Rectal smooth muscle tissue (tissue), 1 donor: ENCODE measurements at regions not wholly inside any gene's neighbourhood (a gene's known extent, or its start where the extent isn't known, plus 50 kb on each side); places are given as distances from the start of the nearest gene placed in this dataset.

Experiments
- H3K27ac ChIP-seq: one replicate; pipeline ENCODE4 v1.7.0; 2013; ENCODE audit warnings: low read depth, low read length, inconsistent platforms
- H3K27me3 ChIP-seq: one replicate; pipeline ENCODE4 v1.7.0; 2013; ENCODE audit warnings: low read length; ENCODE audit not compliant: control insufficient read depth, insufficient read depth
- H3K36me3 ChIP-seq: one replicate; pipeline ENCODE4 v1.7.0; 2013; ENCODE audit warnings: low read length; ENCODE audit not compliant: control insufficient read depth, insufficient read depth
- H3K4me1 ChIP-seq: one replicate; pipeline ENCODE4 v1.7.0; 2013; ENCODE audit warnings: low read length; ENCODE audit not compliant: control insufficient read depth, insufficient read depth
- H3K4me3 ChIP-seq: one replicate; pipeline ENCODE4 v1.7.0; 2013; ENCODE audit warnings: low read length
- H3K9ac ChIP-seq: one replicate; pipeline ENCODE4 v1.7.0; 2013; ENCODE audit warnings: low read length

DNA sequence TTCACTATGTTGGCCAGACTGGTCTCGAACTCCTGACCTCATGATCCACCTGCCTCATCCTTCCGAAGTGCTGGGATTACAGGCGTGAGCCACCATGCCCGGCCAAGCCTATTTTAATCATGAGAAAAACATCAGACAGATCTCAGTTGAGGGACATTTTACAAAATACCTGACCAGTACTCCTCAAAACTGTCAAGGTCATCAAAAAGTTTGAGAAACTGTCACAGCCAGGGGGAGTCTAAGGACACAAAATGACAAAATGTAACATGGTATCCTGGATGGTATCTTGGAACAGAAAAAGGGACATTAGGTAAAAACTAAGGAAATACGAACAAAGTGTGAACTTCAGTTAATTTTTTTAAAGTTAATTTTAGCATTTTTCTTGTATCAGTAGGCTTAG, 219.8 kb upstream of the PPP1R3A start:
- no peak overlapping the region for H3K4me3 ChIP-seq

GRCh38 chr7:114133717-114134116, 214.9 kb upstream of the PPP1R3A start:
- Histone ChIP-seq H3K4me3 (no peak overlapping the region), H3K27me3 (no peaks in the 10 kb centered on the region), H3K4me1 (no peaks in the 10 kb centered on the region)

More for the DNA sequence above, 219.8 kb upstream of the PPP1R3A start:
- Histone ChIP-seq H3K27me3 (no peaks in the 10 kb centered on the region), H3K36me3 (no peaks in the 10 kb centered on the region), H3K4me1 (no peaks in the 10 kb centered on the region), H3K27ac (no peak overlapping the region), H3K9ac (no peak overlapping the region)

GRCh38 chr7:114130866-114131265, 212.1 kb upstream of the PPP1R3A start:
- H3K4me1 ChIP-seq = no peaks in the 10 kb centered on the region
- no peaks in the 10 kb centered on the region for H3K36me3 ChIP-seq
- H3K27me3 ChIP-seq = no peaks in the 10 kb centered on the region
- no peak overlapping the region for H3K9ac ChIP-seq
- no peak overlapping the region for H3K4me3 ChIP-seq
- no peak overlapping the region for H3K27ac ChIP-seq

More at GRCh38 chr7:114133717-114134116, 214.9 kb upstream of the PPP1R3A start:
- H3K27ac ChIP-seq = no peak overlapping the region
- H3K36me3 ChIP-seq = no peaks in the 10 kb centered on the region
- no peak overlapping the region for H3K9ac ChIP-seq

DNA sequence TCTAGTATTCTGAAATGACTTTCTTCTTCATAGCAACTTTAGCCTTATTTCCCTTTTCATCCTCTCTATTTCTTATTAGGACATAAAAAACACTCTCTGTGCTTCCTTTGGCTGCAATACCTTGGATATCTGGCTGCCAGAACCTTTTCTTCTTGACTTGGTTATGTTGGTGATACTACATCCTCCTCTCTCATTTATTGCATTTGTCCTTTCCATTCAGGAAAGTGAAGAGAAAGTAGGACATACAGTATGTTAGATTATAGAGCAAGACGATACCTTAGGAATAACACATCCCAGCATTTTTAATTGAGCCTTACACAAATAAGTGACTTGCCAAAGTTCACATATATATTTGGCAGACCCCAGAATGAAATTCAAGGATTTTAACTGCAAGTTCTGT, 210.1 kb upstream of the PPP1R3A start:
- Histone ChIP-seq H3K27ac (no peak overlapping the region), H3K36me3 (no peaks in the 10 kb centered on the region), H3K27me3 (no peaks in the 10 kb centered on the region), H3K4me1 (no peaks in the 10 kb centered on the region), H3K9ac (no peak overlapping the region), H3K4me3 (no peak overlapping the region)

- Histone ChIP-seq H3K9ac (no peak overlapping the region), H3K4me1 (no peaks in the 10 kb centered on the region), H3K27me3 (no peaks in the 10 kb centered on the region), H3K4me3 (no peak overlapping the region), H3K27ac (no peak overlapping the region), H3K36me3 (no peaks in the 10 kb centered on the region)
These were observed 207.3 kb upstream of the PPP1R3A start for GRCh38 chr7:114126095-114126494.

- H3K9ac ChIP-seq = no peak overlapping the region
These were observed 194.0 kb upstream of the PPP1R3A start for GRCh38 chr7:114112806-114113205.

GRCh38 chr7:114110666-114111065, 191.9 kb upstream of the PPP1R3A start:
- Histone ChIP-seq H3K36me3 (no peaks in the 10 kb centered on the region), H3K9ac (no peak overlapping the region), H3K27me3 (no peaks in the 10 kb centered on the region), H3K4me3 (no peak overlapping the region), H3K4me1 (peaks cover 14% of the 10 kb centered on the region), H3K27ac (no peak overlapping the region)

More at GRCh38 chr7:114112806-114113205, 194.0 kb upstream of the PPP1R3A start:
- Histone ChIP-seq H3K27ac (no peak overlapping the region), H3K4me1 (peaks cover 7% of the 10 kb centered on the region), H3K4me3 (no peak overlapping the region), H3K36me3 (no peaks in the 10 kb centered on the region), H3K27me3 (no peaks in the 10 kb centered on the region)

GRCh38 chr7:114109721-114110120, 190.9 kb upstream of the PPP1R3A start:
- peaks cover 14% of the 10 kb centered on the region for H3K4me1 ChIP-seq
- H3K27ac ChIP-seq = no peak overlapping the region
- no peaks in the 10 kb centered on the region for H3K27me3 ChIP-seq
- no peak overlapping the region for H3K4me3 ChIP-seq
- H3K36me3 ChIP-seq = no peaks in the 10 kb centered on the region
- H3K9ac ChIP-seq = no peak overlapping the region

DNA sequence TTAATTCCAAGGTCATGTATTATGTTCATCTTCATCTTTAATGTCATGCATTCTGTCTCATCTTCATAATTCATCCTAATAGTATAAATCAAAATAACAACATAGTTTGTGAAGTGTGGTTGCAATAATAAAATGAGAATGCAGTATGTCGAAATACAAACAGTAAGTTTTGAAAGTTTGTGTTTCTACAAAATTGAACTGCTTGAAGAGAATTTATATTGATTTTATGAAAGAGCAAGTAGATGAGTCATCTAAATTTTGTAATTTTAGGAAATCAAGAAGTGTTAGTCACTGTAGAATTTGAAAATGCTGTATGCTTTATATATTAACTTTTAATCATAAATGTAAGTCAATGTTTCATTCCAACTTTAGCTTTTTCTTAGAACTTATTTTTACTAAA, 190.5 kb upstream of the PPP1R3A start:
- H3K4me3 ChIP-seq = no peak overlapping the region
- H3K27ac ChIP-seq = no peak overlapping the region
- H3K27me3 ChIP-seq = no peaks in the 10 kb centered on the region
- no peaks in the 10 kb centered on the region for H3K36me3 ChIP-seq
- peaks cover 15% of the 10 kb centered on the region for H3K4me1 ChIP-seq
- H3K9ac ChIP-seq = no peak overlapping the region

GRCh38 chr7:114108510-114108909, 189.7 kb upstream of the PPP1R3A start:
- no peaks in the 10 kb centered on the region for H3K36me3 ChIP-seq
- no peaks in the 10 kb centered on the region for H3K27me3 ChIP-seq
- no peak overlapping the region for H3K4me3 ChIP-seq
- H3K9ac ChIP-seq = no peak overlapping the region
- H3K27ac ChIP-seq = no peak overlapping the region
- H3K4me1 ChIP-seq = peaks cover 16% of the 10 kb centered on the region

- no peak overlapping the region for H3K4me3 ChIP-seq
- no peaks in the 10 kb centered on the region for H3K27me3 ChIP-seq
- no peak overlapping the region for H3K27ac ChIP-seq
- no peak overlapping the region for H3K9ac ChIP-seq
- no peaks in the 10 kb centered on the region for H3K36me3 ChIP-seq
- peaks cover 16% of the 10 kb centered on the region for H3K4me1 ChIP-seq
These were observed 188.7 kb upstream of the PPP1R3A start for GRCh38 chr7:114107522-114107921.

GRCh38 chr7:114104035-114104434, 185.2 kb upstream of the PPP1R3A start:
- Histone ChIP-seq H3K4me3 (no peak overlapping the region), H3K27ac (no peak overlapping the region), H3K4me1 (peaks cover 12% of the 10 kb centered on the region)

DNA sequence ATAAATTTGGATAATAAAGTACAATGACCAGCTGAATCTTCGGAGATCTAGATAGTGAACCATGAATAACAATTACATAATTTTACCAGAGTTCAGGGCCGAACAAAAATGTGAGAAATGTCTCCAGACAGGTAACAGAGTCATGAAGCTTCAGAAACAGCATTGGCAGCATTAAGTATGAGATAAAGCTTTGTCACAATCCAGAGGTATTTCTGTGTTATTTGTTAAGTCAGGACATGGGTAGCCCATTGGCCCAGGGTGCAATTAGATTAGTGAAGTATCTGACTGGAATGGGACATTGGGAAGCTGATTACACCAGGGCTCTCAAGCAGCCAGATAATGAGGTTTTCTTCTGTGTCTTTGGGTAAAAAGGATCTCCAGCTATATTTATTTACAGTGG, 184.2 kb upstream of the PPP1R3A start:
- H3K27ac ChIP-seq = no peak overlapping the region
- H3K4me3 ChIP-seq = no peak overlapping the region
- H3K36me3 ChIP-seq = no peaks in the 10 kb centered on the region
- H3K27me3 ChIP-seq = no peaks in the 10 kb centered on the region
- no peak overlapping the region for H3K9ac ChIP-seq
- H3K4me1 ChIP-seq = peaks cover 12% of the 10 kb centered on the region

More at GRCh38 chr7:114104035-114104434, 185.2 kb upstream of the PPP1R3A start:
- Histone ChIP-seq H3K9ac (no peak overlapping the region), H3K36me3 (no peaks in the 10 kb centered on the region), H3K27me3 (no peaks in the 10 kb centered on the region)
